H1 (cell line): ENCODE measurements at regions not wholly inside any gene's neighbourhood (a gene's known extent, or its start where the extent isn't known, plus 50 kb on each side); places are given as distances from the start of the nearest gene placed in this dataset.

ENCODE experiments used
- GTF2F1 ChIP-seq: IDR thresholded peaks from 2 replicates; pipeline ENCODE4 v1.6.1; 2012; ENCODE audit warnings: low read depth, low read length, improper control_type of control experiment, borderline replicate concordance
- KDM4A ChIP-seq: IDR thresholded peaks from one replicate; pipeline ENCODE4 v1.7.1; 2012; ENCODE audit warnings: low read depth, mild to moderate bottlenecking, moderate library complexity, low read length, inconsistent platforms; ENCODE audit not compliant: severe bottlenecking
- NANOG ChIP-seq: IDR thresholded peaks from 2 replicates; pipeline ENCODE4 v1.6.1; 2011; ENCODE audit warnings: low read length, low read depth, mild to moderate bottlenecking, inconsistent platforms; ENCODE audit not compliant: insufficient read depth, poor library complexity, severe bottlenecking
- SP2 ChIP-seq: IDR thresholded peaks from 2 replicates; pipeline ENCODE4 v1.6.1; 2012; ENCODE audit warnings: mild to moderate bottlenecking, low read length, inconsistent platforms

- no peak for TF ChIP-seq SP2
- no peak for TF ChIP-seq GTF2F1
- TF ChIP-seq NANOG = no peak
- TF ChIP-seq KDM4A = no peak
These were observed 399.9 kb downstream of the GASK1B start (continued) for GRCh38 chr4:157772907-157773306.
